Activated CD4-positive, alpha-beta T cell treated with anti-CD3 and anti-CD28 coated beads, Interleukin-2, amount 10 ng/mL, durations not matched to agents 24 days and 14 days (primary cell): ENCODE measurements at regions not wholly inside any gene's neighbourhood (a gene's known extent, or its start where the extent isn't known, plus 50 kb on each side); places are given as distances from the start of the nearest gene placed in this dataset.

Source experiments
- DNase-seq: peaks from one replicate; pipeline ENCODE4 v3.0.0; 2022
- H3K27ac Mint-ChIP-seq: one replicate; pipeline ENCODE4 v1.8.0; 2022; ENCODE audit warnings: mild to moderate bottlenecking, mixed read lengths
- H3K27me3 Mint-ChIP-seq: one replicate; pipeline ENCODE4 v1.8.0; 2022; ENCODE audit warnings: mixed read lengths
- H3K36me3 Mint-ChIP-seq: one replicate; pipeline ENCODE4 v1.8.0; 2022; ENCODE audit warnings: low read depth, mild to moderate bottlenecking, mixed read lengths
- H3K4me1 Mint-ChIP-seq: one replicate; pipeline ENCODE4 v1.8.0; 2021; ENCODE audit warnings: mixed read lengths
- H3K4me3 Mint-ChIP-seq: one replicate; pipeline ENCODE4 v1.8.0; 2022; ENCODE audit warnings: mild to moderate bottlenecking, moderate library complexity, mixed read lengths
- H3K9me3 Mint-ChIP-seq: one replicate; pipeline ENCODE4 v1.8.0; 2021; ENCODE audit warnings: mixed read lengths
- intact Hi-C: fragments of 100-400 bp; cut with micrococcal nuclease; formaldehyde crosslinking; loops from one replicate; pipeline ENCODE4 v1.15.1; 2023

DNA sequence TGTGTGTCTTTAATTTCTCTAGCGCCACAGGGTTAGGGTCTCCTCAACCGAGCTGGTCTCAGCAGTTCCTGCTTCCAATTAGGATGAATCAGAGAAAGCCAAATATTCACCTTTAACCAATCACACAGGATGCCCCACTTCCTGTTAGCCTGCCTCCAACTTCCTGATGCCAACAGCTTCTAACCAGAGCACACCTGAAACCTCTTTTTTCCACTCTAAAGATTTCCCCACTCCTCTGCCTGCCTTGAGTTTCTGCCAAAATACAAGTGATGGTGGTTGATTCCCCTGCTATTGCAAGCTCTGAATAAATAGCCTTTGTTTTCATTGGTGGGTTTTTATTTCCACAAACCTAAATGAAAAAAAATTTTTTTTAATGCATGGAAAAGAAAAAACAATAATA is 144.7 kb upstream of the UST start:
- intact Hi-C loops = no loop called here
- Mint-ChIP-seq H3K4me3 (no peak overlapping the region), H3K27ac (no peak overlapping the region), H3K4me1 (no peaks in the 10 kb centered on the region), H3K36me3 (no peaks in the 10 kb centered on the region), H3K27me3 (peaks cover 25% of the 10 kb centered on the region), H3K9me3 (no peaks in the 10 kb centered on the region)
- DNase-seq = peak; percentile 39

DNA sequence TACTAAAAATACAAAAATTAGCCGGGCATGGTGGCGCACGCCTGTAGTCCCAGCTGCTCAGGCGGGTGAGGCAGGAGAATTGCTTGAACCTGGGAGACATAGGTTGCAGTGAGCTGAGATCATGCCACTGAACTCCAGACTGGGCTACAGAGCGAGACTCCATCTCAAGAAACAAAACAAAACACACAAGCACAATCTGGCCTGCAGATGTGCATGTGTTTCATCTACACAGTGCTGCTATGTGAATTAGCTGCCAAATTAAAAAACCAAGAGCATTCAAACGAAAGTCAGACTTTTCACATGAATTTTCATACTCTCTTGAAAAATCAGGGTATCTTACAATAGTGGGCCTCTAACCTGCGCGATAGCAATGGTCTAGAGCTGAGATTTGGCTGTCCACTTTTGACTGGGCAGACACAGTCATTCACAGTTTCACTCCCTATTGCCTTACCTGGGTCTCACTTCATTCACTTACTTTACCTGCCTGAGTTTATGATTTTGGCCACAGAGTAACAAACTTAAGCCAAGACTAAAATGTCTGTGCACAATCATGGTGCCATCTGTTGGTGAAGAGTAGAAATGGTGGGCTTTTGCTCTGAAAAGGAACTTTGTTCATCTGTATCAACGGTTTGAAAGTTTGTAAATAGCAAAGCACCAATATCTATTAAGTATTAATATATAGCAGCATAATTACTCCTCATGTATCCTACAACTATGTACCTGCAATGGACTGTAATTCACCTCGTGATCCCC is 138.5 kb upstream of the UST start:
- H3K4me3 Mint-ChIP-seq = no peak overlapping the region
- H3K27me3 Mint-ChIP-seq = peaks cover 17% of the 10 kb centered on the region
- no peaks in the 10 kb centered on the region for H3K36me3 Mint-ChIP-seq
- H3K9me3 Mint-ChIP-seq = no peaks in the 10 kb centered on the region
- no peaks in the 10 kb centered on the region for H3K4me1 Mint-ChIP-seq
- peak; percentile 41 for DNase-seq
- intact Hi-C loops = no loop called here
- no peak overlapping the region for H3K27ac Mint-ChIP-seq

DNA sequence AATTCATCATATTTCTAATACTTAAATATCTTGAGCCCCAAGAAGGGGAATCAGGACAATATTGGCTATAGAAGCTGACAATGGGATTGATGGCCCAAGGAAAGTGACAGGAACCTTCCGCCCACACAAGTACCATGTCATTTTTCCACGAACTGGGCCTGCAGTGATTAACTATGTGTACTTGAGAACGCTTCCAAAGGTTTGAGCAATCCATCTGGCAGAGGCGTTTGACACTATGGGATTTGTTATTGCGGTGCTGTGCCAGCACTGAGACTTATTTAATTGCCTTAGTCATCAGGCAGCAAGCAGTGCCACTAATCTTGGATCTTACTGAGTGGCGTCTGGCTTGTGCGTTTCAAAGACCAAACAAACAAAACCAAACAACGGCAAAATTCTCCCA is 135.6 kb upstream of the UST start:
- no peaks in the 10 kb centered on the region for H3K9me3 Mint-ChIP-seq
- no peak overlapping the region for H3K4me3 Mint-ChIP-seq
- H3K36me3 Mint-ChIP-seq = no peaks in the 10 kb centered on the region
- intact Hi-C loops = no loop called here
- no peaks in the 10 kb centered on the region for H3K4me1 Mint-ChIP-seq
- DNase-seq = peak; percentile 44
- H3K27me3 Mint-ChIP-seq = peaks cover 9% of the 10 kb centered on the region
- no peak overlapping the region for H3K27ac Mint-ChIP-seq

DNA sequence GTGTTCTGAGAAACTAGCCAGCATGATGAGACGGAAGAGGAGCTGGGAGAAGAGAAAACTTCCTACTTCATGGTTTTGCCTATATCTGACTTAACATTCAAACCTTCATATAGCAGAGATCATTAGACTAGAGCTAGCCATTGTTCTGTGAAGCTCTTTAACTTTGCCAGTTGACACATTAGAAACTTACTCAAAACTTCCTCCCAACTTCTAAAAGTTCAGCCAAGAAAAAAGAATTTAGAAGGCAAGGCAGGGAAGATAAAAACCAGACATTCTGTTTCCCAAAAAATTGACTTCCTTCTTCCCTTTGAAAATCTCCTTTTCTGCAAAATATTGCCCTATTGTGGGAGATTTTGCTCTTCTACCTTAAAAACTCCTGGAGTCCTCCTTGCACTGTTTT is 134.8 kb upstream of the UST start:
- DNase-seq = no peak
- H3K27me3 Mint-ChIP-seq = peaks cover 9% of the 10 kb centered on the region
- H3K9me3 Mint-ChIP-seq = no peaks in the 10 kb centered on the region
- H3K4me1 Mint-ChIP-seq = no peaks in the 10 kb centered on the region
- intact Hi-C loops = no loop called here
- H3K36me3 Mint-ChIP-seq = no peaks in the 10 kb centered on the region
- no peak overlapping the region for H3K27ac Mint-ChIP-seq
- no peak overlapping the region for H3K4me3 Mint-ChIP-seq

DNA sequence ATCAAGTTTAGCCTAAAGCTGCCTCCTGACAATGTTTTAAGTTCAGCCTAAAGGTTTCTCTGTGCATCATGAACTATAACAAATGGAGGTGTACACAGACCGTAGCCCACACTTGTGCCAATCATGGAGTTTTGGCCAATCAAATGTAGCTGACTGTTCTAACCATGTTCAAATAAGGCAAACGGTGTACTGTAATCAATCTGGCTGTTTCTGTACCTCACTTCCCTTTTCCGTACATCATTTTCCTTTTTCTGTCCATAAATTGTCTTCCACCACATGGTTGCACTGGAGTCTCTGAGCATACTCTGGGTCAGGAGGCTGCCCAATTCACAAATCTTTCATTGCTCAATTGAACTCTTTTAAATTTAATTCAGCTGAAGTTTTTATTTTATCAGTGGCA is 132.2 kb upstream of the UST start:
- no peak overlapping the region for H3K27ac Mint-ChIP-seq
- H3K9me3 Mint-ChIP-seq = no peaks in the 10 kb centered on the region
- intact Hi-C loops = no loop called here
- H3K36me3 Mint-ChIP-seq = no peaks in the 10 kb centered on the region
- peaks cover 9% of the 10 kb centered on the region for H3K27me3 Mint-ChIP-seq
- H3K4me3 Mint-ChIP-seq = no peak overlapping the region
- H3K4me1 Mint-ChIP-seq = no peaks in the 10 kb centered on the region
- DNase-seq = no peak

DNA sequence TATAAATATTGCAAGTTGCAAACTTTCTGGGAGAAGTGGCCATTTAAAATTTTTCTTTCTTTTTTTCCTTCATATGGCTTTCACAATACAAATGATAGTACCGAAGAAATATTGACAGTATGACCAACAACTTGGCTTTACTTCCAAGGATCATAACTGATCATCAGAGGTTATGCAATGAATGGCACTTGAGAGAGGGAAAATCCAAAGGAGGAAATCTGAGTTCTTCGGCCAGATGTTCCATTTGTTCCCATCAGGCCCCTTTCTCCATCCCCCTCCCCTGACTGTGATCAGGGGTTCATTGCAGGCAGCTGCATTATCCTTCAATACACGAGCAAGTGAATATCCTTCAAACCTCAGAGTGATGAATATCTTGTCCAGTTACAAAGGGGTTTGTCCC is 130.0 kb upstream of the UST start:
- intact Hi-C loops = no loop called here
- Mint-ChIP-seq H3K9me3 (no peaks in the 10 kb centered on the region), H3K4me3 (no peak overlapping the region), H3K4me1 (no peaks in the 10 kb centered on the region), H3K27me3 (peaks cover 9% of the 10 kb centered on the region), H3K27ac (no peak overlapping the region), H3K36me3 (no peaks in the 10 kb centered on the region)
- DNase-seq = no peak

DNA sequence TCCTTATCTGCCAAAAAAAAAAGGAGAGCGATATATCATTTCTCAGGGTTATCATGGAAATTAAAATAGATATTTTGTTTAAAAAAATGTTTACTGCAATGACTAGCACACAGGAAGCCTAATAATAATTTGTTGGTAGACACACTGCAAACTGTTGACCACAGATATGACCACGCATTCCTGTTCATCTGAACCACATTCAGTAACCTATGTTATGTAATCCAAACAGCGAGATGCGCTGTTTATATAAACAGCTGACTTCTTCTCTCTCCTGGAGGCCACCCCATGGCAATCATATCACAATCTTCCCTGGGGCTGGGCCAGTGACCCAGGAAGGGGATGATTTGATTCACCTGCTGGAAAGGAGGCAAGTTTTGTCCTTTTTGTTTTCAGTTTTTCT is 129.3 kb upstream of the UST start:
- intact Hi-C loops = no loop called here
- Mint-ChIP-seq H3K36me3 (no peaks in the 10 kb centered on the region), H3K4me3 (no peak overlapping the region), H3K27me3 (peaks cover 9% of the 10 kb centered on the region), H3K4me1 (no peaks in the 10 kb centered on the region), H3K9me3 (no peaks in the 10 kb centered on the region), H3K27ac (no peak overlapping the region)
- peak; percentile 35 for DNase-seq

DNA sequence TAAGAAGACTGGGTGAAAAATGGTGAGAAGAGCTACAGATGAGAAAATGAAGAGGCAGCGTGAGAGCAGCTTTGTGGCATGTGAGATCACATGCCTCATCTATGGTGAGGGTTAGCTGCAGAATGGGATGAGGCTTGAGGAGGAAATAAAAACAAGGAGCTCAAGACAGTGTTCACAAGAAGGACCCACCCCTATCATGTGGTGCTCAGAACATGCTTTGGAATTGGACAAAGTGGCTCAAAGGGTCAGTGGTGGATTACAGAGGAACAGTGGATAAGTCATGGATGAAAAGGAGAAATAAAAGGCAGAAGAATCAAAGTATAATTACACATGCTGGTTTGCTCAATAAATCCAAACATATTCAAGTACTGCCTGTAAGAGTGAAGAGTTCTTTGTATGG is 126.9 kb upstream of the UST start:
- Mint-ChIP-seq H3K36me3 (no peaks in the 10 kb centered on the region), H3K27ac (no peak overlapping the region), H3K4me1 (no peaks in the 10 kb centered on the region), H3K9me3 (no peaks in the 10 kb centered on the region), H3K4me3 (no peak overlapping the region), H3K27me3 (peaks cover 14% of the 10 kb centered on the region)
- intact Hi-C loops = no loop called here
- DNase-seq = no peak

DNA sequence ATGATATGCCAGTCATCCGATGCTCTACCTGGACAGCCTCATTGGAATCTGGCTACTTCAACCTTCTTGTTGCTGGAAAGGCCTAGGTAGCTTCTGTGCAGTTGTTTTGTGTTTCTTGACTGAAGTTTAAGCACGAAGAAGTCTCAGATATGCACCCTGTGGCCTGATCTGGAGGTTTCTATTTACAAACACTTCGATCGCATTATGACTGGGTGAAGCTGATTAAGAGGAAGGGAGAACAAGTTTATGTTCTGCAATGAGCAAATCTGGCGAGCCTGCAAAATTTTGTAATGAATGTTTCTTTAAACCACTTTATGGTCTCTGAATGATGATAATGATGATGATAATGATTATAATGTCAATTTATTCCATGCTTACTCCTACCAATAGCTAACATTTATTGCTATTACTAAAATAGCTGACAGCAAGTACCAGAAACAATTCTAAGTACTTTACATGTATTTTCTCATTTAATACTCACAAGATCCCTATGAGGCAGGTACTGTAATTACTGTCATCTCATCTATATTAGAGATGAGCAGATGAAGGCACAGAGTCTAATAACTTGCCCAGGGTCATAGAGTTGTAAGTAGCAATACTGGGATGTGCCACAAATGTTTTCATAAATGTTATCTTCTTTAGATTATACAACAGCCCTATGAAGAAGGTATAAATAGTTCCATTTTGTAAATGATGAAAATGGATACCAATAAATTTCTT is 126.1 kb upstream of the UST start:
- Mint-ChIP-seq H3K9me3 (no peaks in the 10 kb centered on the region), H3K27me3 (peaks cover 14% of the 10 kb centered on the region), H3K36me3 (no peaks in the 10 kb centered on the region), H3K27ac (no peak overlapping the region), H3K4me1 (no peaks in the 10 kb centered on the region), H3K4me3 (no peak overlapping the region)
- no peak for DNase-seq
- intact Hi-C loops = no loop called here

DNA sequence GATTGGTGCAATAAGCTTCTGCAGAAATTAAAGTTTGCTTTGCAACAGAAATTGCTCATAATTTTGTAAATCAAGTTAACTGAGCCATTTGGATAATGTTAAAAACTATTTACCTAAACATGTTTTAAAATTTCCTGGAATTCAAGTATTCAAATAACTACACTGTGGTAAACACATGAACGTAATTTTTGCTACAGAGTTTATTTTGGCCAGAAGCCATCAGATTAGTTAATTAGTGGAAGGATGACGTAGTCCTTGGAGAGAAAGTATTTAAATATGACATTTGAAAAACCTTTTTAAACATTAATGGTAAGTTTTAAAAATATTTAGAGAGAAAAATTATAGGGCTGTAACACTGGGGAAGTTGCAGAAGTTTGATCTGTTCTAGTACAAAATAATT is 121.2 kb upstream of the UST start:
- no peak for DNase-seq
- Mint-ChIP-seq H3K27ac (no peak overlapping the region), H3K4me1 (no peaks in the 10 kb centered on the region), H3K9me3 (no peaks in the 10 kb centered on the region), H3K36me3 (no peaks in the 10 kb centered on the region), H3K4me3 (no peak overlapping the region), H3K27me3 (peaks cover 16% of the 10 kb centered on the region)
- intact Hi-C loops = no loop called here

DNA sequence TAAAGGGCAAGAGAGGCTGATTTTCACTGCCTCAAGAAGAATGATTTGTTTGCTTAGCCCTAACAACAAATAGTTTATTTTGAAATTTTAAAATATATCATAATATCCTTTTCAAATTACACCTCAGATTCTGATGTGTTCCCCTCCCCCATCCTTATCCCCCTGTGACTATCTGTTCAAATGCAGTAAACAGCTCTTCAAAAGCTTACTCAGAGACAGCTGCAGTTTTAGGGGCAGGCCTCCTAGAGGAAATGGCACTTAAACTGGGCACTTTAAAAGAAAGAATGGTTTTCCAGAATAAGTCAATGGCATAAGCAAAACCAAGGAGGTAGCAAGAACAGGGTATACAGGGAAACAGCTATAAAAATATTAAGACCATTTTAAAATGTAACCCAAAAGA is 118.6 kb upstream of the UST start:
- Mint-ChIP-seq H3K27me3 (peaks cover 9% of the 10 kb centered on the region), H3K36me3 (no peaks in the 10 kb centered on the region), H3K4me1 (no peaks in the 10 kb centered on the region), H3K9me3 (no peaks in the 10 kb centered on the region), H3K4me3 (no peak overlapping the region), H3K27ac (no peak overlapping the region)
- DNase-seq = no peak
- intact Hi-C loops = no loop called here

DNA sequence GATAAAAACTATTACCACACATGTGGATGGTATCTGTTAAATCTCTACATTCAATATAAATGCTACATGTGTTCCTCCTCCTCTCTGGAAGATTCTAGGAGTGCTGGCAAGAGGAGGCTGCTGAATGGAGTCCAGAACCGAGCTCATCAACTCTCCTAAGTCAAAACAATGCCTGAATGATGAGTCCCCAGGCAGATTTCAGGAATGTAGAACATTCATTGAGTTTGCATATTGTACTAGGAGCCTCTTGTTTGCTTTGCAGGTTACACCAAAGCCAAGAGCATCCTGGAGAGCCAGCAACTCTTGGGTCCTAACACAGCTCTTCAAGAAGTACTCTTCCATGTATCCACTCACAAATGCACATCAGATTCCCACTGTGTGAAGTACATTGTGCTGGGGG is 117.6 kb upstream of the UST start:
- Mint-ChIP-seq H3K27ac (no peak overlapping the region), H3K36me3 (no peaks in the 10 kb centered on the region), H3K9me3 (no peaks in the 10 kb centered on the region), H3K4me3 (no peak overlapping the region), H3K4me1 (no peaks in the 10 kb centered on the region), H3K27me3 (peaks cover 6% of the 10 kb centered on the region)
- intact Hi-C loops = no loop called here
- no peak for DNase-seq

DNA sequence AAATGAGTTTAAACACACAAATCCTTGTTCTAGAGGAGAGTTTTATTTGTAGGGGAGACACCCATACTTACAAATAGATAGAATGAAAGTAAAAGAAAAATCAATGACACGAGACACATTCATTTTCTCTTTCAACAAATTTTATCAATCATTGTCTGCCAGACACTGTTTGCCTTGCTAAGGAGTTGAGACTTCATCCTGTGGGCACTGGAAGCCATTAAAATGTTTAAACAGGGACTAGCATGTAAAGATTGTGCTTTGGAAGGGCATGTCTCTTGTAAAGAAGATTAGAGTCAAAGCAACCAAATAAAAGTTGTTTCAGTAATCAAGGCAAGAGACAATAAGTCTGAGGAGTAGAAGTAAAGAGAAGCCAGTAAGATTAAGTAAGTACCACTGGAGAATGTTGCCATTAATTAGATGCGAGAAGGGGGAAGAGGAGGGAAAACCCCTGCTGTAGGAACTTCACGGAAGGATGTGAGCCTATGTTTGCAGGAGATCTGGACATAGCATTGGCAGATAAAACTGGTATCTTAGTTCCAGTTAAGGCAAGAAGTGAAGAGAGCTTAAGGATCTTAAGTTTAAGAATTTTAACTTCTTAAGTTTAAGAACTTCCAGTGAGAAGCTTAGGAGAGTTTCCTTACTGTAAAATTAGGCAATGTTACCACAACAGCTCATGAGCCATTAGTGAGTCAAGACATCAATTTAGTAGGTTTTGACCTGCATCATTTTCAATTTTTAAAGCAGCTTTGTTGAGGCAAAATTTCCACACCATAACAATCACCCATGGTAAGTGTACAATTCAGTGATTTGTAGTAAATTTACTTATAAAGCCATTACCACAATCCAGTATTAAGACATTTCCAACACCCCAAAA is 117.0 kb upstream of the UST start:
- DNase-seq = no peak
- Mint-ChIP-seq H3K9me3 (no peaks in the 10 kb centered on the region), H3K27me3 (peaks cover 6% of the 10 kb centered on the region), H3K36me3 (no peaks in the 10 kb centered on the region), H3K4me1 (no peaks in the 10 kb centered on the region), H3K4me3 (no peak overlapping the region), H3K27ac (no peak overlapping the region)
- intact Hi-C loops = no loop called here

DNA sequence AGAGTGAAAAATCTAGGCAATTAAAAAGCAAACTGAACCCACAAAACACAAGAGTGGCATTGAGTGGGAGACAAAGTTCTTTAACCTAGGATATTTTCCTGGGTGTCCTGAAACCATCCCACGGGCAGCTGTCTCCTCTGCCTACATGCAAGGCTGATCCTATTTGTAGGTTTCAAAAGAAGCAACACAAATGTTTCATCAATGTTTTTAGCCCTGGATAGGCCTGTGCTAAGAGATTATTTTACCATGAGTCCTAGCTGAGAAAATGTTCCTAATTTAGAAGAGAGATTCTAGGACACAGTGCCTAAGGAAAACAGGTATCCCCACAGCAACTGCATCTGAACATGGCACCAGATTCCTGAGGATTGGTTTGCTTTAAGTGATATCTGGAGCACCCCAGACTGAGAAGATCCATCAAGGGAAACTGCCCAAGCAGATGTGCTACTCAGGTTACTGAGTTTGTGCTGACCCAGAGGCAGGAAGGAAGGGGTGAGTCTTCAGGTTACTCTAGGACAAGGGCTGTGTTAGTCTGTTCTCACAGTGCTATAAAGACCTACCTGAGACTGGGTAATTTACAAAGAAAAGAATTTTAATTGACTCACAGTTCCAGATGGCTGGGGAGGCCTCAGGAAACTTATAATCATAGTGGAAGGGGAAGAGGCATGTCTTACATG is 111.6 kb upstream of the UST start:
- H3K4me3 Mint-ChIP-seq = no peak overlapping the region
- no peaks in the 10 kb centered on the region for H3K36me3 Mint-ChIP-seq
- peaks cover 2% of the 10 kb centered on the region for H3K27me3 Mint-ChIP-seq
- no peak overlapping the region for H3K27ac Mint-ChIP-seq
- H3K4me1 Mint-ChIP-seq = peaks cover 5% of the 10 kb centered on the region
- H3K9me3 Mint-ChIP-seq = peaks cover 3% of the 10 kb centered on the region
- intact Hi-C loops = no loop called here
- no peak for DNase-seq
